ENCODE measurements at regions not wholly inside any gene's neighbourhood (a gene's known extent, or its start where the extent isn't known, plus 50 kb on each side); places are given as distances from the start of the nearest gene placed in this dataset.

GRCh38 chr10:110434489-110435096 lies 63.1 kb upstream of the DUSP5 start:
- TF ChIP-seq MAX (IDR thresholded peaks at IDR 0.05; ENCODE audit: low read depth) (no peak), POLR2AphosphoS5 (IDR thresholded peaks at IDR 0.05; ENCODE audit: low read depth, low read length) (no peak), CTCF (IDR thresholded peaks at IDR 0.05) (no peak)
